K562 (cell line): ENCODE measurements at regions not wholly inside any gene's neighbourhood (a gene's known extent, or its start where the extent isn't known, plus 50 kb on each side); places are given as distances from the start of the nearest gene placed in this dataset.

ENCODE experiments used
- ATAC-seq: fragments of 200-7000 bp; cut with Tn5 transposase; 3 replicates; pipeline ENCODE4 v1.9.1; 2020; ENCODE audit warnings: moderate library complexity
- BruUV-seq: library from RNA; stranded (reverse); fragments of 400-500 nt; replicated peaks from 2 replicates; lab custom pipeline; 2021; lab: Mats Ljungman, UMichigan
- CTCF ChIA-PET: fragments of 300-600 bp; formaldehyde crosslinking; extraction: SDS; loops from one replicate; lab custom pipeline; 2021; ENCODE audit warnings: low intra/inter-chr PET ratio; lab: Yijun Ruan, JAX
- POLR2A ChIA-PET: fragments of 300-600, 350-650 bp; sonication (Branson Sonifier 250); formaldehyde crosslinking; extraction: SDS; loops from one replicate; lab custom pipeline; 2021; ENCODE audit warnings: antibody characterized with exemption, inconsistent platforms; lab: Yijun Ruan, JAX
- DNase-seq, 4 experiments: peaks; one replicate each; pipeline versions ENCODE4 v3.0.0 to v3.0.0-alpha.2; 2011 to 2018; ENCODE audit warnings: low spot score in 3 of 4, mixed read lengths in 3 of 4; ENCODE audit errors: extremely low read depth in 1 of 4
- FAIRE-seq: peaks from 2 replicates; lab custom pipeline; 2011; peaks lifted over from hg19 to GRCh38; lab: Jason Lieb, UNC
- H2AFZ ChIP-seq: 2 replicates; pipeline ENCODE4 v1.6.0; 2011; ENCODE audit warnings: low read depth, low read length, control low read depth, inconsistent platforms
- H3K27ac ChIP-seq: fragments of 200-600 bp; 3 replicates; pipeline ENCODE4 v1.8.0; 2011; ENCODE audit warnings: low read depth, mild to moderate bottlenecking, control low read depth, inconsistent platforms, low read length, moderate library complexity, mixed read lengths; ENCODE audit errors: extremely low read depth
- H3K27me3 ChIP-seq, 2 experiments: fragments of 300-600 bp in 1 of 2; 2 replicates in 1 of 2; 3 replicates in 1 of 2; pipeline versions ENCODE4 v1.6.0 to v1.8.0; 2011; ENCODE audit warnings: inconsistent platforms in 2 of 2, low read length in 2 of 2, mild to moderate bottlenecking in 1 of 2, mixed read lengths in 1 of 2, moderate library complexity in 1 of 2; ENCODE audit not compliant: control insufficient read depth in 2 of 2, insufficient read depth in 2 of 2
- H3K36me3 ChIP-seq: fragments of 300-600 bp; 3 replicates; pipeline ENCODE4 v1.8.0; 2011; ENCODE audit warnings: mild to moderate bottlenecking, low read length, inconsistent platforms; ENCODE audit not compliant: control insufficient read depth, insufficient read depth
- H3K4me1 ChIP-seq, 2 experiments: fragments of 200-600 bp in 1 of 2; replicated peaks in 1 of 2; 2 replicates in 1 of 2; 3 replicates in 1 of 2; pipeline versions ENCODE4 v1.5.1 to v1.8.0; 2011; ENCODE audit warnings: inconsistent platforms in 2 of 2, low read length in 2 of 2, mild to moderate bottlenecking in 1 of 2, mixed read lengths in 1 of 2, moderate library complexity in 1 of 2; ENCODE audit not compliant: control insufficient read depth in 2 of 2, insufficient read depth in 2 of 2
- H3K4me2 ChIP-seq: 2 replicates; pipeline ENCODE4 v1.6.1; 2011; ENCODE audit warnings: low read length, control low read depth, inconsistent platforms, mixed read lengths; ENCODE audit not compliant: insufficient read depth
- H3K4me3 ChIP-seq: fragments of 200-600 bp; sonication (generic), shearing (Covaris generic); 2 replicates; pipeline ENCODE4 v1.5.1; 2016; ENCODE audit warnings: control low read depth, inconsistent platforms
- H3K79me2 ChIP-seq: fragments of 200-600 bp; 3 replicates; pipeline ENCODE4 v1.8.0; 2011; ENCODE audit warnings: low read length, inconsistent platforms; ENCODE audit not compliant: control insufficient read depth, insufficient read depth
- H3K9ac ChIP-seq, 2 experiments: 2 replicates each; pipeline versions ENCODE4 v1.6.0 to v1.6.1; 2011; ENCODE audit warnings: low read depth in 2 of 2, low read length in 2 of 2, control low read depth in 1 of 2, inconsistent platforms in 1 of 2, mild to moderate bottlenecking in 1 of 2, mixed read lengths in 1 of 2; ENCODE audit not compliant: insufficient read depth in 1 of 2
- H3K9me1 ChIP-seq: one replicate; pipeline ENCODE4 v1.6.0; 2011; ENCODE audit warnings: inconsistent platforms, mild to moderate bottlenecking, low read length, moderate library complexity; ENCODE audit not compliant: control insufficient read depth, insufficient read depth
- H3K9me3 ChIP-seq: replicated peaks from 2 replicates; pipeline ENCODE4 v1.5.1; 2011; ENCODE audit warnings: low read depth, low read length, inconsistent platforms; ENCODE audit not compliant: control insufficient read depth, insufficient read depth
- H4K20me1 ChIP-seq: replicated peaks from 2 replicates; pipeline ENCODE4 v1.6.1; 2011; ENCODE audit warnings: low read length, inconsistent platforms, mixed read lengths; ENCODE audit not compliant: control insufficient read depth, insufficient read depth
- CHAMP1 ChIP-seq: fragments of 450-650 bp; IDR thresholded peaks from 2 replicates; pipeline ENCODE4 v1.6.1; 2016; ENCODE audit warnings: mild to moderate bottlenecking
- CREB1 ChIP-seq, 2 experiments: sonication (generic) in 1 of 2; formaldehyde crosslinking in 1 of 2; IDR thresholded peaks; 2 replicates each; pipeline versions ENCODE4 v1.6.1 to v1.8.0; 2012 to 2022; ENCODE audit warnings: inconsistent platforms in 1 of 2, mild to moderate bottlenecking in 1 of 2, missing genetic modification reagents in 1 of 2, moderate library complexity in 1 of 2
- E2F6 ChIP-seq, 2 experiments: IDR thresholded peaks; 2 replicates each; pipeline ENCODE4 v1.6.1; 2011; ENCODE audit warnings: borderline replicate concordance in 1 of 2, control low read depth in 1 of 2, low read depth in 1 of 2, low read length in 1 of 2, mild to moderate bottlenecking in 1 of 2, mixed read lengths in 1 of 2, moderate library complexity in 1 of 2; ENCODE audit not compliant: insufficient read depth in 1 of 2, insufficient read length in 1 of 2, poor library complexity in 1 of 2, severe bottlenecking in 1 of 2; ENCODE audit errors: extremely low read depth in 1 of 2
- HLTF ChIP-seq: fragments of 450-650 bp; IDR thresholded peaks from 2 replicates; pipeline ENCODE4 v1.6.1; 2016
- HNRNPK ChIP-seq: fragments of 200-400 bp; formaldehyde crosslinking; IDR thresholded peaks from one replicate; pipeline ENCODE4 v1.6.1; 2018; ENCODE audit warnings: mild to moderate bottlenecking, low read depth, low read length; ENCODE audit not compliant: poor library complexity, severe bottlenecking
- MEF2D ChIP-seq: conservative IDR thresholded peaks from 2 replicates; pipeline ENCODE4 v1.6.1; 2016; ENCODE audit warnings: low read depth, missing genetic modification characterization, missing compliant biosample characterization
- RBFOX2 ChIP-seq: fragments of 200-400 bp; formaldehyde crosslinking; IDR thresholded peaks from 2 replicates; pipeline ENCODE4 v1.6.1; 2017; ENCODE audit warnings: low read depth, mild to moderate bottlenecking, low read length, moderate library complexity
- SRF ChIP-seq, 2 experiments: fragments of 250-450, 450-650 bp in 1 of 2; sonication (Bioruptor Pico) in 1 of 2; sonication (generic) in 1 of 2; formaldehyde crosslinking; IDR thresholded peaks; 2 replicates each; pipeline versions ENCODE4 v1.5.0 to v1.5.1; 2020 to 2022; ENCODE audit warnings: mild to moderate bottlenecking in 1 of 2, missing genetic modification reagents in 1 of 2
- ZBTB9 ChIP-seq: fragments of 450-650 bp; formaldehyde crosslinking; IDR thresholded peaks from 2 replicates; pipeline ENCODE4 v1.4.0; 2020; ENCODE audit warnings: mild to moderate bottlenecking, moderate library complexity
- ZFX ChIP-seq: sonication (generic); formaldehyde crosslinking; IDR thresholded peaks from 2 replicates; pipeline ENCODE4 v1.8.0; 2022; ENCODE audit warnings: mild to moderate bottlenecking, missing genetic modification reagents, moderate library complexity
- ZNF212 ChIP-seq: fragments of 450-650 bp; formaldehyde crosslinking; IDR thresholded peaks from 2 replicates; pipeline ENCODE4 v1.4.0; 2020; ENCODE audit warnings: mild to moderate bottlenecking
- ZNF586 ChIP-seq: fragments of 450-650 bp; formaldehyde crosslinking; conservative IDR thresholded peaks from 2 replicates; pipeline ENCODE4 v1.4.0; 2020; ENCODE audit warnings: mild to moderate bottlenecking, moderate library complexity
- ZNF639 ChIP-seq, 2 experiments: fragments of 200-800 bp in 1 of 2; sonication (Bioruptor generic) in 1 of 2; sonication (generic) in 1 of 2; formaldehyde crosslinking in 1 of 2; IDR thresholded peaks in 1 of 2; conservative IDR thresholded peaks in 1 of 2; 2 replicates each; pipeline versions ENCODE4 v1.5.0 to v1.6.1; 2016 to 2020; ENCODE audit warnings: missing compliant biosample characterization in 1 of 2, missing genetic modification characterization in 1 of 2, missing genetic modification reagents in 1 of 2
- whole genome bisulfite sequencing: fragments of 100-300 bp; shearing (Covaris generic); methylation state at CpG from one replicate; pipeline ENCODE4 v1.1.6; 2016; ENCODE audit warnings: low coverage, mixed read lengths; ENCODE audit not compliant: insufficient coverage; ENCODE audit errors: missing lambda C conversion rate; 5-methylcytosine and 5-hydroxymethylcytosine counted together
- in situ Hi-C: fragments of 300-500 bp; cut with MboI; formaldehyde crosslinking; loops from 4 replicates; pipeline ENCODE4 v1.15.0; 2018; ENCODE audit warnings: inconsistent platforms, mixed read lengths
- intact Hi-C: fragments of 100-400 bp; cut with micrococcal nuclease; formaldehyde crosslinking; loops from 2 replicates; pipeline ENCODE4 v1.14.2; 2022

- TF ChIP-seq E2F6 (IDR thresholded peaks at IDR 0.05; ENCODE audit: borderline replicate concordance in 1 of 2, extremely low read depth in 1 of 2, insufficient read depth in 1 of 2, insufficient read length in 1 of 2, low read depth in 1 of 2, low read length in 1 of 2, poor library complexity in 1 of 2, severe bottlenecking in 1 of 2) (no peak), MEF2D (tag) (no peak)
Observed at GRCh38 chr7:10120936-10121335, 852.7 kb upstream of the PHF14 start (continued).

GRCh38 chr7:10121631-10122030 is 852.0 kb upstream of the PHF14 start:
- no peak for FAIRE-seq
- 0% methylated on average over 2 of the region's 2 CpGs for WGBS
- intact Hi-C loops (no loop called here), in situ Hi-C loops (no loop called here)
- Histone ChIP-seq H3K9ac (no peak overlapping the region), H4K20me1 (no peaks in the 10 kb centered on the region), H3K9me1 (no peaks in the 10 kb centered on the region), H3K4me3 (no peak overlapping the region), H3K4me2 (no peak overlapping the region), H3K4me1 (no peaks in the 10 kb centered on the region), H2AFZ (no peak overlapping the region), H3K27ac (no peak overlapping the region), H3K36me3 (no peaks in the 10 kb centered on the region), H3K79me2 (no peaks in the 10 kb centered on the region), H3K27me3 (no peaks in the 10 kb centered on the region), H3K9me3 (peaks cover 2% of the 10 kb centered on the region; the same call in 1 of the 2 replicates)
- ChIA-PET POLR2A (no interaction called here), CTCF (no interaction called here)
- BruUV-seq, result no TSS peak
- no peak for ATAC-seq
- DNase-seq, result no peak
- no peak for TF ChIP-seq ZNF586 (CRISPR knock-in tag)
- TF ChIP-seq ZNF639 (CRISPR knock-in tag; conservative IDR thresholded peaks at IDR 0.05 in 1 of 2, IDR thresholded peaks at IDR 0.05 in 1 of 2), result no peak
- TF ChIP-seq SRF (CRISPR knock-in tag; IDR thresholded peaks at IDR 0.05), result no peak
- no peak for TF ChIP-seq HLTF
- TF ChIP-seq ZFX, result no peak
- no peak for TF ChIP-seq CREB1 (IDR thresholded peaks at IDR 0.05)
- no peak for TF ChIP-seq CREB1 (CRISPR knock-in tag; IDR thresholded peaks at IDR 0.05)
- TF ChIP-seq CHAMP1, result no peak
- no peak for TF ChIP-seq RBFOX2
- TF ChIP-seq ZBTB9 (CRISPR knock-in tag), result no peak
- no peak for TF ChIP-seq ZNF212 (CRISPR knock-in tag)
- no peak for TF ChIP-seq HNRNPK
